GM18870 (cell line): ENCODE measurements at regions not wholly inside any gene's neighbourhood (a gene's known extent, or its start where the extent isn't known, plus 50 kb on each side); places are given as distances from the start of the nearest gene placed in this dataset.

Experiments used
- ATAC-seq: cut with Tn5 transposase; IDR thresholded peaks from one replicate; pipeline ENCODE4 v1.9.1; 2021; ENCODE audit warnings: moderate library complexity; ENCODE audit not compliant: unreplicated experiment

DNA sequence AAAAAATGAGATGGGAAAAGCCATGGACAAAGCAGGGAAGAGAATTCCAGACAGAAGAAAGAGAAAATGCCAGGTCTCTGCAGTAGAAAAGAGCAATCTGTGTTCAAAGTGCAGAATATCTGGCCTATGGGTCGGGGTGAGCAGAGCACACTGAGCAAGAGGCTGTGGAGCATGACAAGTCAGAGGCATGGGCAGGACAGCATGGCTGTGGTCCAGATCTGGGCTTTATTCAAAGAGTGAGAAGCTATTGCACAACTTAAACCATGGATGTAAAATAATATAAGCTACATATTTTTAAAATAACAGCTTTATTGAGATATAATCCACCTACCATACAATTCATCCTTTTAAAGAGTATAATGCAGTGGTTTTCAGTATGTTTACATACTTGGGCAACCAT is 133.1 kb upstream of the SPDL1 start:
- no peak for ATAC-seq

DNA sequence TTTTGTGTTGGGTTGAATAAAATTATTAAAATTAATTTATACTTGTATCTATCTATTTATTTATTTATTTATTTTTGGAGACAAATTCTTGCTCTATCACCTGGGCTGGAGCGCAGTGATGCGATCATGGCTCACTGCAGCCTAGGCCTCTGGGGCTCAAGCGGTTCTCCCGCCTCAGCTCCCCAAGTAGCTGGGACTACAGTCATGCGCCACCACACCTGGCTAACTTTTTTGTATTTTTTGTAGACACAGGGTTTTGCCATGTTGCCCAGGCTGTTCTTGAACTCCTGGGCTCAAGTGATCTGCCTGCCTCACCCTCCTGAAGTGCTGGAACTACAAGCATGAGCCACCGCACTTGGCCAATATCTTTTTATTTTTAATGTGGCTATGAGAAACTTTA is 134.7 kb upstream of the SPDL1 start:
- ATAC-seq, result no peak

DNA sequence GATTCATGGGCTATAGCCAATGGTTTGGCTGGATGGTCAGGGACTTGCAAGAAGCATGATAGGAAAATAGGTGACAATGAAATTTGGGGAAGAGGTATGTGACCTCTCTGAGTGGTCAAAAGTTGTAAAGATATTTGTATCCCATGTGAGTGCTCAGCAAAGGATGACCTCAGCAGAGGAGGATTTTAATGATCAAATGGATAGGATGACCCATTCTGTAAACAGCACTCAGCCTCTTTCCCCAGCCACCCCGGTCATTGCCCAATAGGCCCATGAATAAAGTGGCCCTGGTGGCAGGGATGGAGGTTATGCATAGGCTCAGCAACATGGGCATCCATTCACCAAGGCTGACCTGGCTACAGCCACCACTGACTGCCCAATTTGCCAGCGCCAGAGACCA is 138.4 kb upstream of the SPDL1 start:
- no peak for ATAC-seq

DNA sequence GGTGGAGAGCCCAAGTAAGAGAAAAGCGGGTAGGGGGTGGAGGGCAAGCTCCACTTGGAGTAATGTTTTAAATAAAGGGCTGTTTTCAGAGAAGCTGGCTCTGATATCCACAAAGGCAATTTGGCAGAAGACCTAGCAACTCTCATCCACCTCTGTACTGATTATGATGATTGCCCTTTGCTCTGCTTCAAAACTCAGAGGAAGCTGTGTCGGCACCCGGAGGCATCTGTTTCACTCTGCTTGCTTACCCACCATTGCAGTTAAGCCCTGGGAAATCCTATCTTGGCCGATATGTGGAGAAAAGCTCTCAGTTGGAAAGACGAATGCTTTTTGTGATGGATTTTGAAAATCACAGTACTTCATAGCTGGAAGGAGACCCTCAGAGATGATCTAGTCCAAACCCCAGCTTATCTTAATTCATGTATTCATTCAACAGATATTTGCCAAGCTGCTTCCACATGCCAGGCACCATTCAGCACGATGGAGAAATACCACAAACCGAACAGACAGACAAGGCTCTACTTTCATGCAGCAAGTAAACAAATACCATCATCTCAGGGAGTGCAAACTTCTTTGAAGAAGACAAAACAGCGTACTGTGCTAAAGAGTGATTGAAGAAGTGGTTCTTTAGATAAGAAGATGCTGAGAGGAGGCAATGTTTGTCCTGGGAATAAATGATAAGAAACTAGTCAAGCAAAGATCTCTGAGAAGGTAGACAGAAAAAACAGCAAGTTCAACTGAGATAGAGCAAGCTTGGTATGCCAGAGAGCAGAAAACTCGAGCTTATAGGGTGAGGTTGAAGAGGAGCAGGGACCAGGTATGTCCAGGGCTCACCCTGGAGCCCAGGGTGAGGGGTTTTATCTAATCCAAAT is 140.4 kb upstream of the SPDL1 start:
- ATAC-seq, result no peak

DNA sequence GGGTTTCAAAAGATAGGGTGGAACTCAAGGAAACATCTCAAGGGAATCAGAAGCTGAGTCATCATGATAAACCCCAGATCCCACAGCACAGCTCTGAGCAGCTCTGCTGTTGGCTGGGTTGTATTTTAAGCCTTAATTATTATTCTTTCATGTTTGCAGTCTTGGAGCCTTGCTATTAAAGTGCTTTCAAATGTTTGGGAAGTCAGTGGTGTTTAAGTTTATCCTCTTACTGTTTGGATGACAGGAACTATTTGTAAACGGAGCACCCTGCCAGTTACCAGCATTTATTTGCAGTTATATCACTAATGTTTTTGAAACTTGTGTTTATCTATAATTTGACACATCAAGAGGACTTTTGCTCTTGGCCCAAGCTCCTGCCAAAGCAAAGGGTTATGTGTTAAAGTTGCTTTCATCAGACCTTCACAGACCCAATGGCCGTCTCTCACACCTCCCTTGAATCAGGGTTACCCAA is 141.1 kb upstream of the SPDL1 start:
- ATAC-seq, result no peak

DNA sequence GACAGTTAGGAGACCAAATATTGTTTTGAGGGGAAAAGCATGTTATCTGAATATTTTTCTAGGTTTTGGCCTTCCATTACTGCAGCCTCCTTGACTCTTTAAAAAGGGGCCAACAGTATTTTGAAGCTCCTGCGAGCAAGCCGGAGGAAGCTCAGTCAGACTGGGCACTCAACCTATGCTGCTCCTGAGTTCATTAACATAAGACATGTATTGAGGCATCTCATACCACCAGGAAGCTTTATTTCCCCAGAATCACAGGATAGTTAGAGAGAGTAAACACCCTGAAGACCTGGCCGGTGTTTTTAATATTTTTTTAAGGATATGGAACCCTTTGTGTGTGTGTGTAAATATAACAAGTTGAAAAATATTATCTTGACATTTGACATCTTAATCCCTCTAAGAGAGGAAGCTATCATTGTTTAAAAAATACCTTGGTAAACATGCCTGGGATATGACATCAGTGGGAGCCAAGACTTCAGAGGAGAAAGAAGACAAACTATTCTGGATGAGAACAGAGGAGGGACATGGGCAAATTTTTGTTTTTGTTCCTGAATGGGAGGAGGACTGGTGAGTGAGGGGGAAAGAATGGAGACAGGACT is 139.3 kb upstream of the SLIT3 start:
- no peak for ATAC-seq

DNA sequence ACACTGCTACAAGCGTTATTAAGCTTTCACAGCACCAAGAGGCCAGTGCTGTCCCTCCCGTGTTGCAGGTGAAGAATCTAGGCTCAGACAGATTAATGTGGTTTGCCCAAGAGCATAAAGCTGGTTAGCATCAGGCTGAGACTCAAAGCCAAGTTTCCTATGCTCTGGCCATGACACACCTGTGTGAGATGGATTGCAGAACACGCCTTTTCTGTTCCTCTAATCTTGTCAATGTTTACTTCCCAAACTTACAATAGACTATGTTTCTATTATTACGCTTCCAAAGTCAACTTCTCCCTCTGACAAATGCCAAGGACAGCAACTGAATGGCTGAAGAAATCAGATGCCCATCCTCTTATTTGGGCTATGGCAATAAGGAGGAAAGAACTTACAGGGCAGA is 138.4 kb upstream of the SLIT3 start:
- no peak for ATAC-seq

DNA sequence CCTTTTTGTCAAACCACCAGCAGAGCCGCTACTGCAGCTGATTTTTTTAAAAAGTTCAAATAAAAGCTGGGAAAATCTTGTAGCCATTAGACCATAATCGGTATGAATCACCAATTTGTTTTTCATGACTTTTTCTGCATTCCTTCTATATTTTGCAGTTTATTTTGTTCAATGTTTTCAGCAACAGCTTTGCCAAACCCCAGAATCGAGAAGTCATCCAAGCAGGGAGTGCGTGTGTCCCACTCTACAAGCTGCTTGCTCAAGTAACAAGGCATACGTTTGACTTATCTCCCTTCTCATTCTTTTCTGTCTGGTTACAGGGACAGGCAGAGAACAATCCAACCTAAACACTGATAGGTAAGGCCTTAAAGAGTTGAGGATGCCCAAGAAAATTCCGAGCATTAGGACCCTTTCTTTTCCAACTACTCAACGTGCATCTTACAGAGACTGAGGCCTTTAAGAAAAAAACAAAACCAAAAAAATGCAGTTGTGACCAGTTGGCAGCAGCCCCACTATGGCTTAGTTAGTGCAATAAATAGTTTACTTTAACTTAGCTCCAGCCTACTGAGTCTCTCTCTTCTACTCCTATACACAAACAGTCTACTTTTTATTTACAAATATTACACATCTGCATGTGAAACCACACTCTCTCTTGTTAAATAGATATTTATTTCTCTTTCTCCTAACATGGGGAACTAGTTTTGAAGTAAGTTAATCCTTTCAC is 134.7 kb upstream of the SLIT3 start:
- no peak for ATAC-seq

DNA sequence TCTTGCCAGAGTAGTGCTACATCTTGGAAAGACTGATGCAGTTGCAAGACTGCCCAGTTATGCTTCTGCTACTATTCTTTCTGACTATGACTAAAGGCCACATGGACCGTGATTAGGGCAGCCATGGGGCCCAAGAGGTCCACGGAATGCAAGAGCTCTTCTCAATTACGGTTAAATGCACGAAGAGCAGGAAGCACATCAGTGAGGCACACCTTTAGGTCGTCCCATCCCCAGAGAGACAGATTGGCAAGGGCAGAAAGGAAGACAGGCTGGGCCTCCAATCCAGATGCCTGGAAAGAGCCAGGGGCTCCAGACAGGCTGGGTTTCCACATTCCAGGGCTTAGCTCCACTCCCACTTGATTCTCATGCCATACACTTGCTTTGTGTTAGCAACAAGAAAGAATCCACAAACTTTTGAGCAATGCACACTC is 132.3 kb upstream of the SLIT3 start:
- no peak for ATAC-seq

DNA sequence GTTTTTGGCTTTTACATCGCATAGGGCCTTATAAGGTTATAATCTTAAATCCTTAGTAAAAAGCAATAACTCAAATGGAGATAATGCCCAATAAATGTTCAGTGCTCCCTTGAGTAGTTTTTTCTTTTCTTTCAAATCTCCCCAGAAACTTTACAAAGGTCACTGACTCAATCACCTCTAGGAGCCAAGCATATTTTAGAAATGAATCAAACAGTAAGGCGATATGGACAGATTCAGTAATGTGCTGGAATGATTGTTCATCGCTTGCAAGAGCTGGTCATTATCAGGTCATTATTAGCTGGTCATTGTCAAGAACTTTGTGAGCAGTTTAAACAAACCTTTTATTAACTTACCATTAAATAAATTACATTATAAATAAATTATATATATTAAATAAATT is 130.4 kb upstream of the SLIT3 start:
- no peak for ATAC-seq

DNA sequence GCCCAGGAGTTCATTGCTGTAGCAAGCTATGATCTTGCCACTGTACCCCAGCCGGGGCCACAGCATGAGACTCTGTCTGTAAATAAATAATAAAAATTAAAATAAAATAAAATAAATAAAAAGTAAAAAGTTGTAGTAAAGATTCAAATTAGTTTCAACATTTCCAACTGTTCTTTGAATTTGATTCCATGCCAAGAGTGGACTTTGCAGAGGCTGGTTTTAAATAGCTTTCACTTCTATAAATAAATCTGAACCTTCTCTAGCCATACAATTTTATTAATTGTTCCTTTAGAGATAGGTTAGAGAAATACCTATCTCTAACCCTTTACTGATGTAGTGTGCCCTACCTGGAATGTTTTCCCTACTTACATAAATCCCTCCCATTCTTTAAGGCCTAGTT is 129.7 kb upstream of the SLIT3 start:
- ATAC-seq, result no peak

DNA sequence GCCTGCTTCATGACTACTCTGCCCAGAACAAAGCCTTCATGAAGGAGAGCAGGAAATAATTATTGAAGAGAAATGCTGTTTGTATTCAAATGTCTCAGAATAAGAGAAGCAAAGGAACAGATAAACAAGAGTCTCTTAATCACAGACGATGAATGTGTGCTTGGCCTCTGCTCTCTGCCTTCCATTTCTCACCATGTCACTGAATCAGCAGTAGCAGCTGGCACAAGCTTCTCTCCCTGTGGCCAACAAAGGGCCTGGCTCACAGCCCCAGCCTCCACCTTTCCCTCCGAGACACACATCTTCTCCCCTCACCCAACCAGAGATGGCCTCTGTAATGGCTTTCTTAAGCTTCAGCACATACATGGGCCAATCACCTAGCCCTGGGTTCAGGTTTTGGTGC is 128.1 kb upstream of the SLIT3 start:
- no peak for ATAC-seq

DNA sequence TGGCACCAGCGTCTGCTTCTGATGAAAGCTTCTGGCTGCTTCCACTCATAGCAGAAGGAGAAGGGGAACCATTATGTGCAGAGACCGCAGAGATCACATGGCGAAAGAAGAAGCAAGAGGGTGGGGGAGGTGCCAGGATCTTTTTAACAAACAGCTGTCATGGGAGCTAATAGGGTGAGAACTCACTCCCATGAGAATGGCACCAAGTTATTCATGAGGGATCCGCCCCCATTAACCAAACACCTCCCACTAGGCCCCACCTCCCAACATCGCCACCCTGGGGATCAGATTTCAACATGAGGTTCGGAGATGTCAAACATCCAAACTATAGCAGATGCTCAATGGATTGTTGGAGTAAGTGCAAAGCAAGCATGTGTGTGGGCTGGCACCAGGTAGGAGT is 125.8 kb upstream of the SLIT3 start:
- ATAC-seq, result no peak

DNA sequence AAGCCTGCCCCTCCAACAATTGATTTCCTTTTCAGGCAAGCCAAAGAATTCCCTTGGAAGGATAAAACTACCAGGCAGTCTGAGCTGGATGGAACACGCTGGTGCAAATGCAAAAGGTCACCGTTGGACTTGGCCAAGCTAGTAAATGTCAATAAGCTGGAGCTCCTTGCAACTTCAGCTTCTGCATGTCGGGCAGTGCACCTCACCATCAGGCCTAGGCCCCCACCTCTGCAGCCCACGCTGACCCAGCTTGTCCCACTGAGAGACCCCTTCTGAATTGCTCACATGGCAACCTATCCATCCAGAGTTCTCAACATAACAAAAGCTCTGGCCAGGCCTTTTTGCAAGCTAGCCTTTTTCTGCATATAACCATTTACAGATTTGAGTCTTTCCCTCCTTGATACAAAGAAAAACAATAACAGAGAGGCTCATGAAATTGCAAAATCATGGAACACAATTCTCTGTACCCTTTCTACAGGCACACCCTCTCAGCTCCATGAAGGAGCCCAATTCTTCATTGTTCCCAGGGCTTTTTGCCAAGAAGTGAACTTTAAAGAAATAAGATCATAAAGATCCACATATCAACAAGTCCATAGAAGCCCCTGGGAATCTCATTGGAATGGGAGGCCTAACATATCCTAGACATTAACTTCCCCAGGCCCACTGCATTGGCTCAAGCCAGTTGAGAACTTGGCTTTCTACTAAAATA is 123.9 kb upstream of the SLIT3 start:
- no peak for ATAC-seq

DNA sequence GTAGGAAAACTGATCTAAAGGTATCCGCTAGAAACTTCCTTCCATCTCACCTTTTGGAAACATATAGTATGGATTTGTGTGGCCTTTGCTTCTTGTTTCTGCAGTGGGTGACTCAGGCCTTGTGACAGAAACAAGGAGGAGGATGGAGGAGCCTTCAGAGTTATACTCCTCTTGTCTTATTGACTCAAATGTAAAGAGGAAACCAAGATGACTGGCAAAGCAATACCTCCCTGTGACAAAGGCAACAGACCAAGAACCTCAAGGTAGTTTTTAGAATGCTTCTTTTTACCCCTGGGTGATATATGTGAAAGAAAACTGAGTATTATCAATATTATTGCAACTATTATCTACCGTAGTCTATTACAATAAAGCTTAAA is 123.3 kb upstream of the SLIT3 start:
- no peak for ATAC-seq

DNA sequence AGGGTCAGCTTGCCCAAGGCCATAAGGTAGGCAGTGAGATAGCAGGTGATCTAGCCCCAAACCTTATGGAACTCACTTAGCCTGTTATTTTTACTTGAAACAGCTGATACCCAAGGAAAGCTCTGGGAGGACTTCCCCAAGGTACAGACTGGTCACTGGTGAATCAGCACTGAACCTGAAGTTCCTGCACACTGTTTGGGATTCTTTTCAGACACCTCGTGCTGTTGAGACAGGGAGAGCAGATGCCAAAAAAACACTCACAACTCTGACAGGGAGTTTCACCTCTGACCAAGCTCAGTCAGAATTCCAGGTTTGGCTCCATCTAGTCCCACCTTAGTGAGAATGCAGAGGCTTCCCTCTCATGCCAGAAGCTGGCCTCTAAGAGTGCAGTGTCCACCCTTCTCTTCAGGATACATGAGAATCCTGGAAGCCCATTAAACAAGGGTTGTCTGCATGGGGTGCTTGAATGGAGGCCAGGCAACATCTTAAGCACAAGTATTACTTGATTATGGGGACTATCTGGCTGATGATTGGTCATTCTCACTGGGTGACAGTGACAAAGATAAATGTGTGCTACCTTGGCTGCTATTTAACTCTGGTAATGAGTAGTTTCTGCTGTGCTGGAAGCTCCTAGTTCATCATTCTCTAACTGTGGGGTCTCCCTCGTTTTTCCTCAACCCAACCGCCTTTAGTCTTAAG is 122.8 kb upstream of the SLIT3 start:
- no peak for ATAC-seq

DNA sequence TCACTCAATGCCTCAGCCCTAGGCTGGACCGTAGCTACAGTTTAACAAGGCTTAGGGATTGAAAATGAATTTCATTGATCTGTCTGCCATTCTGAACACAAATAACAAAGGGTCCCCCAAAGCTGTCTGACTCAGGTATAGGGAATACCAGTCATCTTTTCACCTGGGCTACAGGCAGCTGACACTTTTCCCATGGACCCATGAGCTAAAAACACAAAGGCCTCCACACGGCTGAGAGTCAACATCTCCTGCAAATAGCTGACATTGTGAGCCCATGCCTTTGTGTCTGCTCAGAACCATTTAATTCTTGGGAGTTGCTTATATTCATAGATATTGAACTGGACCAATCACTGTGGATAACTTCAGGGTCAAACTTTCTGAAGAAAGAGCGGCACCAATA is 121.1 kb upstream of the SLIT3 start:
- ATAC-seq, result no peak

DNA sequence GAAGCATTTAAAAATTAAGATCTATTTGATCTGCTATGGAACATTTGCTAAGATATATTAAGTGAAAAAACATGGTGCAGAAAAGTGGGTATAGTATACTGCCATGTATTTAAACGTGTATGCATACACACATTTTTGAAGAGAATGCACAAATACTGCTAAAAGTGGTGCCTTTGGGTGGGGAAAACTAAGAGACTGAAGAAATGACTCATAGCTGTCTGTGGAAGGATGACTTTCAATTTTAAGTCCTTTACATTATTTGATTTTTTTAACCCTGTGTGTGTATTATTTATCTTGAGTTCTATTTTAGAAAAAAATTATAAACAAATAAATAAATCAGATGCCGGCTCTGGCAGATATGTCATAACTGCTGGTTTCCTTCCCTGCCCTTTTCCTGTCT is 120.7 kb upstream of the SLIT3 start:
- ATAC-seq, result no peak

DNA sequence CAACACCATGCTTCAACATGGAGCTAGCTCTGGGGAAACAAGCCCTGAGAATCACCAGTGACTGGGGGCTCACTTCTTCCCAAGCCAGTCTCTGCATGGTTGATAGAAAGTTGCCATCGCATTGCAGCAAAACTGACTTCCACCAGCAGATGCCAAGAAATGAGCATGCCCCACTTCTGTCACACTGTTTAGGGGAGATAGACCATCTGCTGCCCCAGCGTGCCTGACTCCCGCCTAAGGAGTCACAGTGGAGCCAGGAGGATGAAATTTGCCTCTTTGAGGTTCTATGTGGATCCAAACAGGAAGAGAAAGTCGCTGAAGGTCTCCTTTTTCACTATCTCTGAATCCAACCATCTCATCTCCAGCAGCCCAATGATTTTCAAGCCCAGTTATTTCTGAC is 116.7 kb upstream of the SLIT3 start:
- ATAC-seq, result no peak

DNA sequence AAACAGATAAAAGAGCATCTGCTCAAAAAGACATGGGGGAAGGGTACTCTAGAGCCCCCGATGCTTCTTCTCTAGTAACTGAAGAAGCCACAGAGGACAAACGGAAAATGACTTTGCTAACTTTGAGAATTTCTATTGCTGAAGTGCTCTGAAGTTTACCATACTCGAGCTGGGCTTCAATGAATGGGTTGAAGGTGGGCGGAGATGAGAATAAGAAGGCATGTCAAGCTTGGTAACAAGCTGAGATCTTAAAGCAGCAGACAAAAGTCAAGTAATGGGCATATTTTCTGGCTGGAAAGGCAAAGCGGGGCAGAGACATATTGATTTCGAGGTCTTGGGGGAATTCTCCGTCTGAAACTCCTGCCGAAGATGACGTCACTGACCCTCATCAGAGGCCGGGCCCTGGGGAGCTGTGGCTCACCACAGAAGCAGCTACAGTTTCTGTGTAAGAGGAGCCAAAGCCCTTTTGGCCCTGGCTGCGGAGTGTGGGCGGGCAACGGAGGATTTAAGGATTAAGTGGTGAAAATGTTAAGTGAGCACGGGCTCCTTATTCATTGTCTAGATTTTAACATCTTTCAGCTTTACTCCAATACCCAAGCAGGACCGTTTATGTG is 115.8 kb upstream of the SLIT3 start:
- peak; percentile 95 for ATAC-seq
